SU-DHL-6 (cell line): ENCODE measurements at regions not wholly inside any gene's neighbourhood (a gene's known extent, or its start where the extent isn't known, plus 50 kb on each side); places are given as distances from the start of the nearest gene placed in this dataset.

Experiments
- H2AFZ ChIP-seq: fragments of 200-600 bp; sonication (generic); 2 replicates; pipeline ENCODE4 v1.6.1; 2014; ENCODE audit warnings: low read depth, mild to moderate bottlenecking, moderate library complexity, mixed read lengths, antibody characterized with exemption, low read length; ENCODE audit not compliant: severe bottlenecking
- H3F3A ChIP-seq: fragments of 200-600 bp; shearing (Covaris generic); 2 replicates; pipeline ENCODE4 v1.6.0; 2016; ENCODE audit warnings: antibody characterized with exemption, mild to moderate bottlenecking; ENCODE audit not compliant: insufficient read depth
- H3K27ac ChIP-seq: fragments of 200-600 bp; sonication (generic); 2 replicates; pipeline ENCODE4 v1.5.1; 2016; ENCODE audit warnings: low read depth, mild to moderate bottlenecking, low read length, moderate library complexity, mixed read lengths
- H3K27me3 ChIP-seq: fragments of 200-600 bp; sonication (generic), shearing (Covaris generic); 2 replicates; pipeline ENCODE4 v1.6.0; 2014; ENCODE audit warnings: mild to moderate bottlenecking, low read length
- H3K36me3 ChIP-seq: fragments of 200-600 bp; sonication (generic); 2 replicates; pipeline ENCODE4 v1.6.1; 2014; ENCODE audit warnings: mild to moderate bottlenecking, low read length, mixed read lengths
- H3K4me2 ChIP-seq: fragments of 300-600, 200-600 bp; shearing (Covaris generic), sonication (generic); 2 replicates; pipeline ENCODE4 v1.6.0; 2014; ENCODE audit warnings: low read length, low read depth, mild to moderate bottlenecking; ENCODE audit not compliant: poor library complexity, severe bottlenecking
- H3K4me3 ChIP-seq: fragments of 200-600 bp; sonication (generic); 2 replicates; pipeline ENCODE4 v1.5.1; 2014; ENCODE audit warnings: antibody characterized with exemption, low read length, mild to moderate bottlenecking, mixed read lengths; ENCODE audit not compliant: insufficient read depth, poor library complexity, severe bottlenecking
- H3K79me2 ChIP-seq: fragments of 200-600 bp; sonication (generic); 2 replicates; pipeline ENCODE4 v1.6.1; 2014; ENCODE audit warnings: mild to moderate bottlenecking, low read length, moderate library complexity; ENCODE audit not compliant: insufficient read depth
- H3K9ac ChIP-seq: fragments of 200-600 bp; sonication (generic); 2 replicates; pipeline ENCODE4 v1.7.0; 2014; ENCODE audit warnings: mild to moderate bottlenecking, low read length
- H3K9me2 ChIP-seq: fragments of 200-600 bp; sonication (generic); replicated peaks from 2 replicates; pipeline ENCODE4 v1.6.1; 2014; ENCODE audit warnings: low read length; ENCODE audit not compliant: insufficient read depth
- H3K9me3 ChIP-seq: fragments of 200-600 bp; sonication (generic); 2 replicates; pipeline ENCODE4 v1.6.1; 2014; ENCODE audit warnings: low read length, mixed read lengths; ENCODE audit not compliant: insufficient read depth
- H4K20me1 ChIP-seq: fragments of 200-600 bp; sonication (generic); 2 replicates; pipeline ENCODE4 v1.6.1; 2014; ENCODE audit warnings: low read depth, mild to moderate bottlenecking, antibody characterized with exemption, low read length, moderate library complexity, mixed read lengths
- EZH2phosphoT487 ChIP-seq: fragments of 200-600 bp; sonication (generic), shearing (Covaris generic); conservative IDR thresholded peaks from 2 replicates; pipeline ENCODE4 v1.6.1; 2018; ENCODE audit warnings: mild to moderate bottlenecking, antibody characterized with exemption, low read length, moderate library complexity, mixed read lengths
- TF ChIP-seq, protein P1 (sequence below): fragments of 200-600 bp; sonication (generic); IDR thresholded peaks from one replicate; pipeline ENCODE4 v1.5.1; 2017; ENCODE audit warnings: antibody characterized with exemption, mild to moderate bottlenecking, low read length, moderate library complexity; ENCODE audit not compliant: insufficient read depth, poor library complexity, severe bottlenecking

DNA sequence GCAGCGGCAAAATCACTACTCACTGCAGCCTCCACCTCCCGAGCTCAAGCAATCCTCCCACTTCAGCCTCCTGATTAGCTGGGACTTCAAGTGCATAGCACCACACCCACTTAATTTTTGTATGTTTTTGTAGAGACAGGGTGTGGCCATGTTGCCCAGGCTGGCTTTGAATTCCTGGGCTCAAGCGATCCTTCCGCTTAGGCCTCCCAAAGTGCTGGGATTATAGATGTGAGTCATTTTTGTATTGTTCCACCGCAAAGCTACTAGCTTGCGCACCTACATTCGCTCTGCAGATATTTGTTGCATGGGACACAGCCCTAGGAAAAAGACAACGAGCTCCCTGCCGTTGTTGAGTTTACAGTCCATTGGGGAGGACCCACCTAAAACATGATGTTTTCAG lies 173.5 kb upstream of the AGAP1 start:
- H3K4me2 ChIP-seq = no peak overlapping the region
- no peaks in the 10 kb centered on the region for H3K9me3 ChIP-seq
- H3K4me3 ChIP-seq = no peak overlapping the region
- no peaks in the 10 kb centered on the region for H3K27me3 ChIP-seq
- H3K9me2 ChIP-seq = no peaks in the 10 kb centered on the region
- H3K36me3 ChIP-seq = no peaks in the 10 kb centered on the region
- no peaks in the 10 kb centered on the region for H4K20me1 ChIP-seq
- TF ChIP-seq, protein P1, sequence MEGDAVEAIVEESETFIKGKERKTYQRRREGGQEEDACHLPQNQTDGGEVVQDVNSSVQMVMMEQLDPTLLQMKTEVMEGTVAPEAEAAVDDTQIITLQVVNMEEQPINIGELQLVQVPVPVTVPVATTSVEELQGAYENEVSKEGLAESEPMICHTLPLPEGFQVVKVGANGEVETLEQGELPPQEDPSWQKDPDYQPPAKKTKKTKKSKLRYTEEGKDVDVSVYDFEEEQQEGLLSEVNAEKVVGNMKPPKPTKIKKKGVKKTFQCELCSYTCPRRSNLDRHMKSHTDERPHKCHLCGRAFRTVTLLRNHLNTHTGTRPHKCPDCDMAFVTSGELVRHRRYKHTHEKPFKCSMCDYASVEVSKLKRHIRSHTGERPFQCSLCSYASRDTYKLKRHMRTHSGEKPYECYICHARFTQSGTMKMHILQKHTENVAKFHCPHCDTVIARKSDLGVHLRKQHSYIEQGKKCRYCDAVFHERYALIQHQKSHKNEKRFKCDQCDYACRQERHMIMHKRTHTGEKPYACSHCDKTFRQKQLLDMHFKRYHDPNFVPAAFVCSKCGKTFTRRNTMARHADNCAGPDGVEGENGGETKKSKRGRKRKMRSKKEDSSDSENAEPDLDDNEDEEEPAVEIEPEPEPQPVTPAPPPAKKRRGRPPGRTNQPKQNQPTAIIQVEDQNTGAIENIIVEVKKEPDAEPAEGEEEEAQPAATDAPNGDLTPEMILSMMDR = no peak
- no peak for TF ChIP-seq EZH2phosphoT487
- no peak overlapping the region for H3K9ac ChIP-seq
- H3K27ac ChIP-seq = no peak overlapping the region
- no peak overlapping the region for H2AFZ ChIP-seq
- no peaks in the 10 kb centered on the region for H3K79me2 ChIP-seq
- H3F3A ChIP-seq = no peaks in the 10 kb centered on the region

DNA sequence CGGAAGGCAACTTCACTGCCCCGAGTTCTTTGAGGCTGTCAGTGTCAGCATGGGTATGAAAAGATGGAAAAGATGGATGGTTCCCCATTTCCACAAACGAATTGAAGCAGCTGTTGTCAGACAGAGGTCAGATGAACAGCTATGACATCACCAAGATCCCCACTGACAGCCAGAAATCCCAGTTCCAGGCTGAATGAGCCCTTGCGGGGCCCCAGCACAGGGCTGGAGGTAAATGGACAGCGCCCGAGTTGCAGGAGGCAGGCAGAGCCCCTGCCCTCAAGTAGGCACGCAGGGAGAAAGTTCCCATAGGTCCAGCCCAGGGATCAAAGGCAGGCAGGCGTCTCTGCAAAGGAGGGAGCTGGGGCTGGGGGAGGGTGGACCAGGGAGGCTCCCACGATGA lies 169.5 kb upstream of the AGAP1 start:
- no peak overlapping the region for H3K9ac ChIP-seq
- H3K79me2 ChIP-seq = no peaks in the 10 kb centered on the region
- no peaks in the 10 kb centered on the region for H3K9me3 ChIP-seq
- no peak for TF ChIP-seq EZH2phosphoT487
- TF ChIP-seq, protein P1 = no peak
- H2AFZ ChIP-seq = no peak overlapping the region
- no peak overlapping the region for H3K4me2 ChIP-seq
- no peak overlapping the region for H3K27ac ChIP-seq
- no peaks in the 10 kb centered on the region for H4K20me1 ChIP-seq
- no peaks in the 10 kb centered on the region for H3K36me3 ChIP-seq
- H3F3A ChIP-seq = no peaks in the 10 kb centered on the region
- H3K27me3 ChIP-seq = no peaks in the 10 kb centered on the region
- no peaks in the 10 kb centered on the region for H3K9me2 ChIP-seq
- H3K4me3 ChIP-seq = no peak overlapping the region

DNA sequence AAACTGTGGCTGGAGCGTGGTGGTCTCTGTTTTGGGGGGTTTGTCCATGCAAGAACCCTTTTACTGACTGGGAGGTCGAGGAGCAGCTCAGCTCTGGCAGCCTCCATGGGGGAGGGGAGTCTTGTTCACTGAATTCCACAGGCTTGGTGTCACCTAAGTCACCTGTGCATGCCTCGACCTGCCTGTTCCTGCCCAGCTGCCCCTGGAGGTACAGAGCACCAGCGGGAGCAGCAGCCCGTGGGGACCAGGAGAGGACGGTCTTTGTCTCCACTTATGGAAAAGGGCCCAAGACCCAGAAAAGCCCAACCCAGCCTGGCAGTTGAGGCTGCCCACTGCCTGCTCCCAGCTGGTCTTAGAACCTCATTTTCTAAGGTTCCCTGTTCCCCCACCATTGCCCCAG lies 168.7 kb upstream of the AGAP1 start:
- H3K27me3 ChIP-seq = no peaks in the 10 kb centered on the region
- no peak overlapping the region for H3K9ac ChIP-seq
- H4K20me1 ChIP-seq = no peaks in the 10 kb centered on the region
- no peaks in the 10 kb centered on the region for H3K9me2 ChIP-seq
- no peak for TF ChIP-seq EZH2phosphoT487
- TF ChIP-seq, protein P1 = no peak
- no peaks in the 10 kb centered on the region for H3K36me3 ChIP-seq
- H3K27ac ChIP-seq = no peak overlapping the region
- no peaks in the 10 kb centered on the region for H3K79me2 ChIP-seq
- no peaks in the 10 kb centered on the region for H3K9me3 ChIP-seq
- H3F3A ChIP-seq = no peaks in the 10 kb centered on the region
- H2AFZ ChIP-seq = no peak overlapping the region
- H3K4me2 ChIP-seq = no peak overlapping the region
- no peak overlapping the region for H3K4me3 ChIP-seq

DNA sequence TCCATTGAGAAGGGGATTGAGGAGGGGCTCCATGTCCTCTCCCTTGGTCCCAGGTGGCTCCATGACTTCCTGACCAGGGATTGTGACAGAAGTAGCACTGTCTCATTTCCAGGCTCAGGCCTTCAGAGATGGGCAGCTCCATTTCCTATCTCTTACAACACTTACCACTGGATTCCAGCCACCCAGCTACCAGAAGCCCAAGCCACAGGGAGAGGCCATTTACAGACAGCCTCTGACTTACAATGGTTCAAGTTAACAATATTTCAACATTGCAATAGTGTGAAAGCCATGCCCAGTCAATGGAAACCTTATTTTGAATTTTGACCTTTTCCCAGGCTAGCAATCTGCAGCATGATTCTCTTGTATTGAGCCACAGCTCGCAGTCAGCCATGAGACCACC lies 164.9 kb upstream of the AGAP1 start:
- Histone ChIP-seq H3K4me3 (no peak overlapping the region), H3K27me3 (no peaks in the 10 kb centered on the region), H3K9ac (no peak overlapping the region), H3K4me2 (no peak overlapping the region), H4K20me1 (no peaks in the 10 kb centered on the region), H3K9me3 (no peaks in the 10 kb centered on the region), H3K79me2 (no peaks in the 10 kb centered on the region), H3K9me2 (no peaks in the 10 kb centered on the region), H3K27ac (no peak overlapping the region), H2AFZ (no peak overlapping the region), H3K36me3 (no peaks in the 10 kb centered on the region), H3F3A (no peaks in the 10 kb centered on the region)
- TF ChIP-seq EZH2phosphoT487 = no peak
- TF ChIP-seq, protein P1 = no peak
